Mucosa of descending colon (tissue), 3 donors: ENCODE measurements at regions not wholly inside any gene's neighbourhood (a gene's known extent, or its start where the extent isn't known, plus 50 kb on each side); places are given as distances from the start of the nearest gene placed in this dataset.

Source experiments
- ATAC-seq: fragments of 200-7000 bp; cut with Tn5 transposase; one replicate; pipeline ENCODE4 v1.9.1; 2020; ENCODE audit warnings: mild to moderate bottlenecking, moderate library complexity
- DNase-seq, 3 donors: peaks; one replicate each; pipeline ENCODE4 v3.0.0-alpha.2; 2020
- H3K36me3 ChIP-seq: fragments of 200-600 bp; one replicate; pipeline ENCODE4 v1.8.0; 2021; ENCODE audit warnings: low read depth, mild to moderate bottlenecking
- H3K4me1 ChIP-seq: fragments of 200-600 bp; one replicate; pipeline ENCODE4 v1.8.0; 2021; ENCODE audit warnings: low read depth, mild to moderate bottlenecking
- H3K4me3 ChIP-seq: fragments of 200-600 bp; one replicate; pipeline ENCODE4 v1.8.0; 2021; ENCODE audit warnings: mild to moderate bottlenecking
- H3K9me3 ChIP-seq: fragments of 200-600 bp; one replicate; pipeline ENCODE4 v1.8.0; 2021; ENCODE audit warnings: mild to moderate bottlenecking
- intact Hi-C, 2 donors: fragments of 100-400 bp; cut with DNase I in 1 of 2; cut with micrococcal nuclease in 1 of 2; formaldehyde crosslinking; loops; one replicate each; pipeline versions ENCODE4 v1.11.0 to v1.11.1; 2022; cut with DNase I, micrococcal nuclease
- TF ChIP-seq, protein P1 (sequence below): fragments of 200-600 bp; IDR thresholded peaks from one replicate; pipeline ENCODE4 v1.8.0; 2022; ENCODE audit warnings: antibody characterized with exemption, mild to moderate bottlenecking
- donor health status: DM: no; HTN: no; CAD: no; lungs with moderate emphysema.
- donor health status: DM: no; HTN: no; CAD: no.
- donor health status: DM: no; HTN: yes; CAD: no.

GRCh38 chr10:30210296-30210695 is 138.8 kb downstream of the MTPAP start:
- no peak for ATAC-seq
- no peaks in the 10 kb centered on the region for H3K4me1 ChIP-seq
- TF ChIP-seq, protein P1, sequence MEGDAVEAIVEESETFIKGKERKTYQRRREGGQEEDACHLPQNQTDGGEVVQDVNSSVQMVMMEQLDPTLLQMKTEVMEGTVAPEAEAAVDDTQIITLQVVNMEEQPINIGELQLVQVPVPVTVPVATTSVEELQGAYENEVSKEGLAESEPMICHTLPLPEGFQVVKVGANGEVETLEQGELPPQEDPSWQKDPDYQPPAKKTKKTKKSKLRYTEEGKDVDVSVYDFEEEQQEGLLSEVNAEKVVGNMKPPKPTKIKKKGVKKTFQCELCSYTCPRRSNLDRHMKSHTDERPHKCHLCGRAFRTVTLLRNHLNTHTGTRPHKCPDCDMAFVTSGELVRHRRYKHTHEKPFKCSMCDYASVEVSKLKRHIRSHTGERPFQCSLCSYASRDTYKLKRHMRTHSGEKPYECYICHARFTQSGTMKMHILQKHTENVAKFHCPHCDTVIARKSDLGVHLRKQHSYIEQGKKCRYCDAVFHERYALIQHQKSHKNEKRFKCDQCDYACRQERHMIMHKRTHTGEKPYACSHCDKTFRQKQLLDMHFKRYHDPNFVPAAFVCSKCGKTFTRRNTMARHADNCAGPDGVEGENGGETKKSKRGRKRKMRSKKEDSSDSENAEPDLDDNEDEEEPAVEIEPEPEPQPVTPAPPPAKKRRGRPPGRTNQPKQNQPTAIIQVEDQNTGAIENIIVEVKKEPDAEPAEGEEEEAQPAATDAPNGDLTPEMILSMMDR, result no peak

GRCh38 chr10:30208330-30208729 is 140.7 kb downstream of the MTPAP start:
- no peaks in the 10 kb centered on the region for H3K36me3 ChIP-seq
- ATAC-seq, result no peak
- no peaks in the 10 kb centered on the region for H3K9me3 ChIP-seq
- intact Hi-C loops, result no loop called here
- H3K4me3 ChIP-seq, result no peak overlapping the region
- H3K4me1 ChIP-seq, result no peaks in the 10 kb centered on the region
- no peak for DNase-seq
- TF ChIP-seq, protein P1, result no peak

More at GRCh38 chr10:30210296-30210695, 138.8 kb downstream of the MTPAP start:
- Histone ChIP-seq H3K9me3 (no peaks in the 10 kb centered on the region), H3K36me3 (no peaks in the 10 kb centered on the region), H3K4me3 (no peak overlapping the region)
- DNase-seq, result no peak
- intact Hi-C loops, result no loop called here

GRCh38 chr10:30207485-30208052 is 141.5 kb downstream of the MTPAP start:
- DNase-seq, result no peak
- H3K4me1 ChIP-seq, result no peaks in the 10 kb centered on the region
- H3K4me3 ChIP-seq, result no peak overlapping the region
- no peak for ATAC-seq
- TF ChIP-seq, protein P1, result no peak
- no peaks in the 10 kb centered on the region for H3K9me3 ChIP-seq
- intact Hi-C loops, result no loop called here
- no peaks in the 10 kb centered on the region for H3K36me3 ChIP-seq

DNA sequence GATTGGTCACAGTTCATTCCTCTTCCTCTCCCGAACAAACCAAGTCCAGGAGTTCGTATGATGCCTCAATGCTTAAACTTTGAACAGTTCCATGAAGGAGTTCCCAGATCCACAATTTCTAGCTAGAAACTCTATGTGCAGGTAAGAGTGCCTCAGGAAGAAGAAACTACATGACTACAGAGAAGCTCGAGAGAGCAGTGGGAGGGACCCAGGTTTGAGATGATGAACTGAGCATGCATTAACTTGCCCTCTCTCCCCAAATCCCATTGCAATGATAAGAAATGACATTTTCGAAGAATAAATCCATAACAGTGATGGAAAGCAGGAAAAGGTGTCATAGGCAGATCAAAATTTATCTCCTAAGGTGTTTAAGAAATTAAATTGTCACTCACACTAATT is 140.6 kb upstream of the JCAD start:
- TF ChIP-seq, protein P1, result no peak
- no peaks in the 10 kb centered on the region for H3K4me1 ChIP-seq
- no peak for ATAC-seq
- no peak for DNase-seq
- no peaks in the 10 kb centered on the region for H3K9me3 ChIP-seq
- intact Hi-C loops, result no loop called here
- no peak overlapping the region for H3K4me3 ChIP-seq
- no peaks in the 10 kb centered on the region for H3K36me3 ChIP-seq

GRCh38 chr10:30199376-30200016 is 140.1 kb upstream of the JCAD start:
- intact Hi-C loops, result no loop called here
- TF ChIP-seq, protein P1, result no peak
- no peak overlapping the region for H3K4me3 ChIP-seq
- H3K9me3 ChIP-seq, result no peaks in the 10 kb centered on the region
- ATAC-seq (no peak), DNase-seq (no peak)
- H3K4me1 ChIP-seq, result no peaks in the 10 kb centered on the region
- no peaks in the 10 kb centered on the region for H3K36me3 ChIP-seq
